Esophagus squamous epithelium (tissue), 4 donors: ENCODE measurements at regions not wholly inside any gene's neighbourhood (a gene's known extent, or its start where the extent isn't known, plus 50 kb on each side); places are given as distances from the start of the nearest gene placed in this dataset.

Experiments used
- POLR2A ChIP-seq, 4 donors: fragments of 450-650 bp; IDR thresholded peaks; one replicate each; pipeline ENCODE4 v1.6.1; 2017; ENCODE audit warnings: antibody characterized with exemption in 4 of 4, mild to moderate bottlenecking in 4 of 4, moderate library complexity in 3 of 4
- TF ChIP-seq, protein P1 (sequence below), 6 experiments: fragments of 450-650 bp in 4 of 6; fragments of 200-600 bp in 2 of 6; sonication (generic) in 2 of 6; IDR thresholded peaks; one replicate each; pipeline ENCODE4 v1.5.1; 2016 to 2019; ENCODE audit warnings: antibody characterized with exemption in 6 of 6, mild to moderate bottlenecking in 4 of 6, moderate library complexity in 4 of 6

DNA sequence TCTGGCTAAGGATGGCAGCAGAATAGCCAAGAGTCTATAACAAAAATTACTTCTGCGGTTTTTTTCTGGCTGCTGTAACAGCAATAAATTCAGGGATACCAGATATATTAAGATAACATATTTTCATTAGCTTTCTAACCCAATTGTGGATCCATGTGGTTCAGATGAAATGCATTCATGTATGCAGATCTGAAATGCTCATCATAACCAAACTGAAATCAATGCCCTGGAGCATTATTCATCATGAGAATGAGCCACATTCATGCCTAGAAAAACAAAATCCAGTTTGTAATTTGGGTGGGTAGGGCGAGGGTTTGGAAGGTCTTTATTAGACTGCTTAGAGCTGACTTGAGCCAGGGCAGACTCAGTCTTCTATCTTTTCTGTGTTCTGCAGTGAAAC lies 69.8 kb upstream of the SEMA3A start:
- TF ChIP-seq, protein P1, sequence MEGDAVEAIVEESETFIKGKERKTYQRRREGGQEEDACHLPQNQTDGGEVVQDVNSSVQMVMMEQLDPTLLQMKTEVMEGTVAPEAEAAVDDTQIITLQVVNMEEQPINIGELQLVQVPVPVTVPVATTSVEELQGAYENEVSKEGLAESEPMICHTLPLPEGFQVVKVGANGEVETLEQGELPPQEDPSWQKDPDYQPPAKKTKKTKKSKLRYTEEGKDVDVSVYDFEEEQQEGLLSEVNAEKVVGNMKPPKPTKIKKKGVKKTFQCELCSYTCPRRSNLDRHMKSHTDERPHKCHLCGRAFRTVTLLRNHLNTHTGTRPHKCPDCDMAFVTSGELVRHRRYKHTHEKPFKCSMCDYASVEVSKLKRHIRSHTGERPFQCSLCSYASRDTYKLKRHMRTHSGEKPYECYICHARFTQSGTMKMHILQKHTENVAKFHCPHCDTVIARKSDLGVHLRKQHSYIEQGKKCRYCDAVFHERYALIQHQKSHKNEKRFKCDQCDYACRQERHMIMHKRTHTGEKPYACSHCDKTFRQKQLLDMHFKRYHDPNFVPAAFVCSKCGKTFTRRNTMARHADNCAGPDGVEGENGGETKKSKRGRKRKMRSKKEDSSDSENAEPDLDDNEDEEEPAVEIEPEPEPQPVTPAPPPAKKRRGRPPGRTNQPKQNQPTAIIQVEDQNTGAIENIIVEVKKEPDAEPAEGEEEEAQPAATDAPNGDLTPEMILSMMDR (IDR thresholded peaks at IDR 0.05): no peak
- no peak for TF ChIP-seq POLR2A (IDR thresholded peaks at IDR 0.05)
